Non-pigmented ciliary epithelial cell (primary cell): ENCODE measurements at regions not wholly inside any gene's neighbourhood (a gene's known extent, or its start where the extent isn't known, plus 50 kb on each side); places are given as distances from the start of the nearest gene placed in this dataset.
"Not testable (repeated sequence)": the region's sequence is repeated elsewhere in the genome, so short reads cannot be mapped to it uniquely, and the experiment has no call there.

Source experiments
- DNase-seq: peaks from one replicate; pipeline ENCODE4 v3.0.0-alpha.2; 2010; ENCODE audit warnings: low read depth

GRCh38 chr4:23533859-23534258 is 356.0 kb downstream of the PPARGC1A start:
- DNase-seq, result no peak

GRCh38 chr4:23516716-23517115 is 373.1 kb downstream of the PPARGC1A start:
- DNase-seq, result no peak

- DNase-seq, result no peak
These were observed 385.8 kb downstream of the PPARGC1A start for GRCh38 chr4:23504083-23504482.

- DNase-seq, result no peak
These were observed 388.9 kb downstream of the PPARGC1A start for GRCh38 chr4:23500894-23501449.

GRCh38 chr4:23485801-23486200 is 404.0 kb downstream of the PPARGC1A start:
- no peak for DNase-seq

GRCh38 chr4:23484689-23485088 is 405.2 kb downstream of the PPARGC1A start:
- no peak for DNase-seq

DNA sequence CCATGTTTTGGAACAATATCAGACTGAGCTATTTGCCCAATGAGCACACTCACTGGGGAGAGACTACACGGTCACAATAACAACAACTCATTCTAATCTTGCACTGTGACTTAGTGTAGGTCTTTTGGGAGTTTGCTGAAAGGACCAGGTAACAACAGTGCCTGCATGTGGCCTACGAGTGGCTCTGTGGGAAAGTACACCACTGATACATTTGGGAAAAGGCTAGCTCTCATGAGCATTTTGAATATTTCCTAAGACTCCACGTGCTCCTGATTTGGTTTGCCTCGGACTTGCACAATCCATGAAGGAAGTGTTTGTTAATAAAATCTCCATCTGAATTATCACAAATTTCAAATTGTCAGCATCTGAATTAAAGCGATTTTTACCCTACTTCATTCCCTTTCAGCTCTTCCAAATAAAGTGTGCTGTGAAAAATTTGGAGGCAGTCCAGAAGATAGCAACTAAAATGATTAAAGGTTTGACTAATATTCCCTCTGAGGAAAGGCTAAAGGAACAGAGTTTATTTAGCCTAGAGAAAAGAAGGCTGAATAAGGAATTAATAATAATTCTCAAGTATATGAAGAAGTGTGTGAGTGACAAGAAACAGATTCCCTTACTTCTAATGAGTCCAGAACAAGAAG is 406.4 kb downstream of the PPARGC1A start:
- DNase-seq, result no peak

- no peak for DNase-seq
These were observed 408.3 kb downstream of the PPARGC1A start for GRCh38 chr4:23481566-23481965.

DNA sequence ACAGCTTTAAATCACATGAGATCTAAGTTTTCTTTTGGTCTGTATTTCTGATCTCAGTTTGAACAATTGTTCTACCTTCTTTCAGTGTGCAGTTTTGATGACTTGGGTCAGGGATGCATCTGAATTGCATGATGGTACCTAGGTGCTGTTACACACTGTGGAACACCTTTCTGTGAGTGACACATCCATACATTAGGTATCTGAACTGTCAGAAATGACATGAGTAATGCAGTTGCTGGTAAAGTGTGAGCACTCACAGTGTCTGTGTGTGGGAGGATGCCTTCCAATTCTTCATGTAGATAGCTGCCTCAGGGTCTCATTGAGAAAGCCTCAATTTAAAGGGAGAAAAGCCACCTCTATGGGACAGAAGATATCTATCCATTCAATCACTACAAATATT is 411.9 kb downstream of the PPARGC1A start:
- no peak for DNase-seq

- DNase-seq, result no peak
These were observed 413.2 kb downstream of the PPARGC1A start for GRCh38 chr4:23476515-23477090.

DNA sequence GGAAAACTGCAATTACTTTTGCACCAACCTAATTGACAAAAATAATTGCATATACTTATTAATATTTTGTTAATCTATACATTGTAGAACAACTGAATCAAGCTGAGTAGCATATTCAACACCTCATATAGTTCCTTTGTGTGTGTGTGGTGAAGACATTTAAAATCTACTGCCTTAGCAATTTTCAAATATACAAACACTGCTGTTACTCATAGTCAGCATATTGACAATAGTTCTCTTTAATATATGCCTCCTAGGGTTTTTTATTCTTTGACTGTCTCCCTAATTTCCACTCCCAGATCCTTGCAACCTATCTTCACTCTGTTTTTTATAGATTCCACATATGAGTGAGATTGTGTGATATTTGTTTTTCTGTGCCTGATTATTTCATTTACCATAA is 426.8 kb downstream of the PPARGC1A start:
- no peak for DNase-seq

GRCh38 chr4:23458054-23458453 is 431.8 kb downstream of the PPARGC1A start:
- no peak for DNase-seq

- DNase-seq, result no peak
These were observed 433.0 kb downstream of the PPARGC1A start for GRCh38 chr4:23456864-23457263.

DNA sequence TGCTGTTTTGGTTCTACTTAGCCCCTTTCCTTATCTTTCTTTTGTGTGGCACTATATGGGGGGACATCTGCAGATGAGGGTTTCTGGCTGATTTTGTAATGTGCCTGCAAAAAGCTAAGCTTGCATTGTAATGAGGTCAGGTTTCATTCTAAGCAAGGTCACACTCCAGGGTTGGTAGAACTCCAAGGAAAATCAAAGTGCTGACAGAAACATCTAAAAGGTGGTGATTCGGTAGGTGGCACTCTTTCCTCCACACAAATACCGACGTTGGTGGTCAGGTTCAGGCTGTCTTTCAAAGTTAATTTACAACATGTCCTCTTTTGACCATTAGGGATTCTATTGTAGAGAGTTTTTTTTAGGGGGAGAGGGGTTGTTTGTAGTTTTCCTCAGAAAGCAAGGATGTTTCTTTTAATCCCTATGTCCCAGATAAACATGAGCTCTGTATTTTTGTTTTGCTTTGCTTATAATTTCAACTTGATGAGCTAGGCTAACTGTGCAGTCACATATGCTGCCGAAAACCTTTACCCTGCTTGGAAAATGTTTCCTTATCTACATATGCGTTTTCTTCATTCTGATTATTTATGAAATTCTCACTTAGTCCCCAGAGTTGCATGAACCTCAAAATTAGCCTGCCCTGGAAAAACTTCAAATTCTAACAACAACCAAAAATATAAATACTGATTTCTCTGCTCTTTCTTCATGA is 434.2 kb downstream of the PPARGC1A start:
- no peak for DNase-seq

DNA sequence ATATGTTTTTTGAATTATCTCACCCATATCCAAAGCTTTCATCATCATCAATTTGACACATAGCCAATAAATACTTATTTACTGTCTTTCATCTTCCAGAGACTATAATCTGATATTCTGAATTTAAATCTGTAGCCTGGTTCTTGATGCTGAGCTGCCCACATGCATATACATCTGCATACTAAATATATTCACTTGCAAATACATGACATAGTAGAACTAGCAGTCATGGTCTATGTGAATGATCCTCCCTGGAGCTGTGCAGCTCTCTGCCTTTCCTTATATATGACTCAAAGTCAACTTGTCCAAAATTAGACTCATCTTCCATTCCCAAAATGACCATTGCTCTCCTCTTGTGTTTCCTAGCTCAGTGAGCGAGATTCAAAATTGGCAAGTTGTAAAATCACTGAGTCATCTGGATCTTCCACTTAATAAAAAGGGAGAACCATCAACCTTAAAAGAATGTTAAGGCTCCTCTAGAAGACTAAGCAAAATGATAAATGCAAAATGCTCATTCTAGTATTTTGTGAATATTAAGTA is 448.2 kb downstream of the PPARGC1A start:
- DNase-seq, result no peak

DNA sequence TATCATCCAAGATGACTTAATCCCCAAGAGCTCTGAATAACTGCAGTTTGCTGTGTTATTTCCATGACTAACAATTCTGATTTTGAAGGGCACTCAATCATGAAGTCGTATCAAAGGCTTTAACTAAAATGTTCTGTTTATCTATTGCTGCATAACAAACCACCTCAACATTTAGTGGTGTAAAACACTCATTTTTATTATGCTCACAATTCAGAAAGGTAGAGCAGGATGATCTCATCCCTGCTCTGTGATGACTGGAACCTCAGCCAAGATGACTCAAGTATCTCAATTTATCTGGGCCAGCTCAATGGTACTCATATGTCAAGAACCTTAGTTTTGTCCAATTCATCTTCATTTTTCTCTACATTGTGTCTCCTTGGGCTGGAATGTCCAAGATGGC is 451.1 kb downstream of the PPARGC1A start:
- no peak for DNase-seq

DNA sequence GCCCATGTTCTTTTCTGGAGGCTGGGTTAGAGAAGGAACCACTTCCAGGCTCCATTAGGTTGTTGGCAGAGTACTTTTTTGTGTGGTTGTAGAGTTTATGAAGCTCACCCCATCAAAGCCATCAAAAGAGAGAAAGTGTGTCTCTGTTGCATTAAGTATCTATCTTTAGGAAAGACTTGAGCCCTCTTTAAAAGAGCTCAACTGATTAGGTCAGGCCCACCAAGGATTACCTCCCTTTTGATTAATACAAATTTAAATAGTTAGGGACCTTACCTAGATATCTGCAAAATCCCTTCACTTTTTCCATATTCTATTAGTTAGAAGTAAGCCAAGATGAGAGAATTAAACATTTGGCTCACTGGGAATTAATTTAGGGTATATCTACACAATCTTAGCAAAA is 460.4 kb downstream of the PPARGC1A start:
- DNase-seq, result no peak

DNA sequence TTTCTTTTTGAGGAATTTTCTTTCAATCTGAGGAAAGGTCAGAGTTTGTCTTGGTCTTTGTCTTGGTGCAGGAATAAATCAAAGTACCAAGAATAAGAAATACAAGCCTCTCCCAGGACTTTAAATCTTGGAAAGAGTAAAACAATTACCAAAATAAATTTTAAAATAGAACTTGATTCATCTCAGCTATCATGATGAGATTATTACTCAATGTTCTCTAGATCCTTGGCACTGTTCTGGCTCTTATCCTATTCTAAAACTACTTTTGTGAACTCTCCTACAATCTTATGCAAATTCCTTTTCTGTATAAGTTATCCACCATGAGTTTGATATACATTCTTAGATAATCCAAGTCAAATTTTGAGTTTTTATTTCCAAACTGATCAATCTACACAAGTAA is 464.3 kb downstream of the PPARGC1A start:
- DNase-seq, result no peak

DNA sequence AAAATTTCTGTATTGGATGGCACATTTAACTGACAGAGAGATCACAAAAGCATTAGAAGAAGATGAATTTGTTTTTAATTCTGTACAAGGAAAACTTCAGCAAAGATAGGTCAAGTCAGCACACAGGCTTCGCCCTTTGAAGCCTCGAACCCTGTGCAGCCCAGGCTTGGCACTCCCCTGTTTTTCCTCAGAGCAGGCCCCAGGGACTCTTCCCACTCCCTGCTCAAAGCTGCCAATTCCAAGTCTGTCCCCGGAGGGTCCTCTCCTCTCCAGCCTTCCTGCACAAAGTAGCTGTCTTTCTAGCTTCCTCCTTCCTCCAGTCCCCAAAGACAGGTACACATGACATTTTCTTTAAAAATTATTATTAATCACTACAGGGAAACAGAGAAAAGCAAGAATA is 466.3 kb downstream of the PPARGC1A start:
- DNase-seq, result no peak

GRCh38 chr4:23422878-23423277 is 467.0 kb downstream of the PPARGC1A start:
- DNase-seq, result no peak

GRCh38 chr4:23413631-23414030 is 476.2 kb downstream of the PPARGC1A start:
- DNase-seq, result no peak

- no peak for DNase-seq
These were observed 477.1 kb downstream of the PPARGC1A start for GRCh38 chr4:23412701-23413100.

DNA sequence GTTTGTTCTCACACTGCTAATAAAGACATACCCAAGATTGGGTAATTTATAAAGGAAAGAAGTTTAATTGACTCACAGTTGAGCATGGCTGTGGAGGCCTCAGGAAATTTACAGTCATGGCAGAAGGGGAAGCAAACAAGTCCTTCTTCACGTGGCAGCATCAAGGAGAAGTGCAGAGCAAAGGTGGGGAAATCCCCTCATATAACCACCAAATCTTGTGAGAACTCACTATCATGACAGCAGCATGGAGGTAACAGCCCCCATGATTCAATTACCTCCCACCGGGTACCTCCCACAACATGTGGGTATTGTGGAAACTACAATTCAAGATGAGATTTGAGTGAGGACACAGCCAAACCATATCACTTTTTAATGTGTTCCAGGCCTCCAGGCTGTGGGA is 480.9 kb downstream of the PPARGC1A start:
- not testable (repeated sequence) for DNase-seq
